ENCODE measurements at regions not wholly inside any gene's neighbourhood (a gene's known extent, or its start where the extent isn't known, plus 50 kb on each side); places are given as distances from the start of the nearest gene placed in this dataset.

GRCh38 chr2:126776255-126776654 lies 120.3 kb downstream of the GYPC start:
- no peak for TF ChIP-seq CTCF (conservative IDR thresholded peaks at IDR 0.05; ENCODE audit: low read length)
- TF ChIP-seq EZH2phosphoT487 (IDR thresholded peaks at IDR 0.05; ENCODE audit: borderline replicate concordance, low read depth, low read length) = no peak

Data from OCI-LY7 (cell line).